Activated CD4-positive, alpha-beta T cell treated with anti-CD3 and anti-CD28 coated beads for 36 hours (primary cell): ENCODE measurements at regions not wholly inside any gene's neighbourhood (a gene's known extent, or its start where the extent isn't known, plus 50 kb on each side); places are given as distances from the start of the nearest gene placed in this dataset.

Experiments
- ATAC-seq: fragments of 200-7000 bp; cut with Tn5 transposase; one replicate; pipeline ENCODE4 v1.10.0; 2021; ENCODE audit warnings: mild to moderate bottlenecking, moderate library complexity
- CTCF ChIA-PET: fragments of 350-600 bp; sonication (Branson Sonifier 250); formaldehyde crosslinking; loops from one replicate; lab custom pipeline; 2021; ENCODE audit warnings: antibody characterized with exemption; lab: Charles Lee
- POLR2A ChIA-PET: fragments of 350-600 bp; sonication (Branson Sonifier 250); formaldehyde crosslinking; loops from one replicate; lab custom pipeline; 2021; ENCODE audit warnings: antibody characterized with exemption, inconsistent platforms; lab: Charles Lee
- DNase-seq: peaks from one replicate; pipeline ENCODE4 v3.0.0-alpha.2; 2020
- H3K27ac Mint-ChIP-seq: one replicate; pipeline ENCODE4 v1.8.0; 2021; ENCODE audit warnings: mixed read lengths
- H3K27me3 Mint-ChIP-seq: one replicate; pipeline ENCODE4 v1.8.0; 2021; ENCODE audit warnings: mixed read lengths
- H3K36me3 Mint-ChIP-seq: one replicate; pipeline ENCODE4 v1.8.0; 2021; ENCODE audit warnings: low read depth, mixed read lengths
- H3K4me1 Mint-ChIP-seq: one replicate; pipeline ENCODE4 v1.8.0; 2021; ENCODE audit warnings: mixed read lengths
- H3K4me3 Mint-ChIP-seq: one replicate; pipeline ENCODE4 v1.8.0; 2021; ENCODE audit warnings: mild to moderate bottlenecking, moderate library complexity, mixed read lengths
- H3K9me3 Mint-ChIP-seq: one replicate; pipeline ENCODE4 v1.8.0; 2021; ENCODE audit warnings: low read depth, mixed read lengths
- intact Hi-C, 2 experiments: fragments of 100-400 bp; cut with DNase I in 1 of 2; cut with micrococcal nuclease in 1 of 2; formaldehyde crosslinking; loops; one replicate each; pipeline versions ENCODE4 v1.14.2 to v1.15.1; 2022 to 2024; cut with DNase I, micrococcal nuclease

DNA sequence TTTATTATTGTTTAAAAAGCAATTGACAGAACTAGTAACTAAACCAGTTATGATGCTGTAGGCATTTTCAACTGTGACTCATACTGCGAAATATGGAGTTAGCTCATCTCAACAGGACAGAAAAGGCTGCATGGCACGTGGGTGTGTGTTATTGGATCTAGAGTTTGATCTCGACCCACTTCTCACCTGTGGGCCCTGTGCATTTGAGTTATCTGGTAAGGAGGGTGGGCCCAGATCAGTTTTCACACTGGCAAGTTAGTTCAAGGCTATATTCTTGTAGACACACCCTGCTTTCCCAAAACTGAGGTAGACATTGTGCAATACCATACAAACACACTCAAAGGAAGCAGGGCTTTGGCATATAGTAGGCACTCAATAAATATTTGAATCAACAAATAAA, 71.3 kb upstream of the PRDX6 start:
- Mint-ChIP-seq H3K9me3 (no peaks in the 10 kb centered on the region), H3K36me3 (no peaks in the 10 kb centered on the region), H3K27ac (no peak overlapping the region), H3K4me3 (no peak overlapping the region), H3K4me1 (peaks cover 38% of the 10 kb centered on the region), H3K27me3 (no peaks in the 10 kb centered on the region)
- ATAC-seq (no peak), DNase-seq (peak; percentile 41)
- ChIA-PET CTCF (interaction anchor here (1.2 kb wide), 1 partner anchor 12 kb away, joined by 3 read pairs; no protein-coding TSS in a partner anchor), POLR2A (interaction anchor here (0.6 kb wide), 1 partner anchor 627 kb away, joined by 3 read pairs; no protein-coding TSS in a partner anchor)
- intact Hi-C loops: loop anchor here (5.0 to 10.0 kb wide), 4 partner anchors 149 to 659 kb away; no protein-coding TSS in a partner anchor

DNA sequence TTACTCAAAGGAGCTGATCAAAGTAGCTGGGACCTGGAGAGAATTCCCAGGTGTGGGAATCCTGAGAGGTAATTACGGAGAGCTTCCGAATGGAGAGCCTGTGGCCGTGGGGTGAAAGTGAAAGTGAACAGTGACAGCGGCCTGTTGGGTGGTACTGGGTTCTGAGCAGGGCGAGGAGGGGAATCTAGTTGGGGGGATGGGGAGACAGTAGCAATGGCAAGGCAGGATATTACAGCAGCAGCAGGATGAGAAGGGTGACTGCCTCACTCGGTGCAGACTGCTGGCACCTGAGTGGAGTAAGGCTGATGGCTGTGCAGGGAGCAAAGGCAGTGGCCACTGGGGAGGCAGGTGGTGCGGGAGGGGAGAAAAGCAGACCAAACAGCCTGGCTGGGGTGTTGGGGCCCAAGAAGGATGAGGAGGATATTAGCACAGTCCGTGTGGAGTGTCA, 70.3 kb upstream of the PRDX6 start:
- Mint-ChIP-seq H3K27me3 (no peaks in the 10 kb centered on the region), H3K4me1 (peaks cover 40% of the 10 kb centered on the region), H3K4me3 (peak overlapping the region; percentile 7), H3K9me3 (no peaks in the 10 kb centered on the region), H3K27ac (no peak overlapping the region), H3K36me3 (peaks cover 1% of the 10 kb centered on the region)
- intact Hi-C loops: loop anchor here (5.0 to 10.0 kb wide), 4 partner anchors 150 to 660 kb away; no protein-coding TSS in a partner anchor
- ATAC-seq (no peak), DNase-seq (no peak)
- CTCF ChIA-PET: interaction anchor here (0.6 kb wide), 1 partner anchor 125 kb away, joined by 5 read pairs; no protein-coding TSS in a partner anchor
- POLR2A ChIA-PET: no interaction called here

DNA sequence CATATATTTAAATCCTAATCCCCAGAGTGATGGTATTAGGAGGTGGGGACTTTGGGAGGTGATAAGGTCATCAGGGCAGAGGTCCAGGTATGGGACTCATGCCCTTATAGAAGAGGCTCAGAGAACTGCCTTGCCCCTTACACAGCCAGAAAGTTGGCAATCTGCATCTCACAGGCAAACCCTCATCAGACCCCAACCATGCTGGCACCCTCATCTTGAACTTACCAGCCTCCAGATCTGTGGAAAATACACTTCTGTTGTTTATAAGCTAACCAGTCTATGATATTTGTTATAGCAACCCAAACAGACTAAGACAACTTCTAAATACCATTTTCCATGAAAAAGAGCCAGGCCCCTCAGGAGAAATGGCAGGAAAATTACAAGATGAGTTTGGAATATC, 69.3 kb upstream of the PRDX6 start:
- intact Hi-C loops: loop anchor here (5.0 to 10.0 kb wide), 4 partner anchors 151 to 661 kb away; no protein-coding TSS in a partner anchor

DNA sequence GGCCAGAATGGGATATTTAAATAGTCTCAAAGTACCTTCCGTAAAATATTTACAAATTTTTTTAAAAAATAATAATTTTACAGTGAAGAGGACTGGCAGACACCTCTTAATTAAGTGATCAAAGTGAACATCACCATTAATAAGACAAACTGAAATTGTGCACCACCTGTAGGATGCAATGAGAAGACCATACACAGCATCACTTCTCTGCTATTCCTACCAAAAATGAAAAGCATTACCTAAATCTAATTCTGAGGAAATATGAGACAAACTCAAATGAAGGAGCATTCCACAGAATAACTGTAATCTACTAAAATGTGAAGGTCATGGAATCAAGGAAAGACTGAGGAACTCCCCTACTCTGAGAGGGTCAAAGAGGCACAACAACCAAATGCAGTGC, 68.2 kb upstream of the PRDX6 start:
- CTCF ChIA-PET: interaction anchor here (0.6 kb wide), 1 partner anchor 1266 kb away, joined by 3 read pairs; no protein-coding TSS in a partner anchor
- ATAC-seq: no peak
- POLR2A ChIA-PET: no interaction called here

More for the DNA sequence above, 69.3 kb upstream of the PRDX6 start:
- no peak for DNase-seq
- H3K4me1 Mint-ChIP-seq: peaks cover 40% of the 10 kb centered on the region
- no peaks in the 10 kb centered on the region for H3K9me3 Mint-ChIP-seq
- H3K27ac Mint-ChIP-seq: no peak overlapping the region
- ChIA-PET CTCF (interaction anchor here (0.6 to 1.2 kb wide), 2 partner anchors 115 to 203 kb away, joined by 3 read pairs; no protein-coding TSS in a partner anchor), POLR2A (no interaction called here)
- no peak overlapping the region for H3K4me3 Mint-ChIP-seq
- no peaks in the 10 kb centered on the region for H3K27me3 Mint-ChIP-seq
- ATAC-seq: no peak
- H3K36me3 Mint-ChIP-seq: peaks cover 1% of the 10 kb centered on the region

DNA sequence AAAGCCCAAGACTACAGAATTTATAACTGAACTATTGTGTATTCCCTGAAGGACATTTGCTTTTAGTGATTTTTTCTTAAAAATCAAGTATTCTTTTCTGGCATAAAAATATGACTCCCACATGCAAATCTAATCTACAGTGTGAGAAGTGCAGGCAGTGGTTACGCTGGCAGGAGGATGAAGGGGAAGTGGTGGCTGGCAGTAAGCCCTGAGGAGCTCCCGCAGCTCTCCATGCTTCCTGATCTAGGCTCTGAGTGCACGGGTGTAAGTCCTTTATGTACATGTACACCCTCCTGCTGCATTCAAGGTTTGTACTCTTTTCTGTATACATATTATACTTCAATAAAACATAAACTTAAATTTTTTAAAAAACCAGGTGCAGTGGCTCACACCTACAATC, 67.5 kb upstream of the PRDX6 start:
- ChIA-PET CTCF (no interaction called here), POLR2A (no interaction called here)
- ATAC-seq (no peak), DNase-seq (no peak)
- intact Hi-C loops: loop anchor here (5.0 to 10.0 kb wide), 4 partner anchors 152 to 662 kb away; no protein-coding TSS in a partner anchor
- Mint-ChIP-seq H3K27ac (no peak overlapping the region), H3K4me1 (peaks cover 40% of the 10 kb centered on the region), H3K4me3 (no peak overlapping the region), H3K9me3 (no peaks in the 10 kb centered on the region), H3K36me3 (peaks cover 1% of the 10 kb centered on the region), H3K27me3 (no peaks in the 10 kb centered on the region)

More for the DNA sequence above, 68.2 kb upstream of the PRDX6 start:
- Mint-ChIP-seq H3K36me3 (peaks cover 1% of the 10 kb centered on the region), H3K27ac (no peak overlapping the region), H3K4me3 (no peak overlapping the region), H3K4me1 (peaks cover 40% of the 10 kb centered on the region), H3K9me3 (no peaks in the 10 kb centered on the region), H3K27me3 (no peaks in the 10 kb centered on the region)
- DNase-seq: no peak
- intact Hi-C loops: loop anchor here (5.0 to 10.0 kb wide), 4 partner anchors 152 to 662 kb away; no protein-coding TSS in a partner anchor

DNA sequence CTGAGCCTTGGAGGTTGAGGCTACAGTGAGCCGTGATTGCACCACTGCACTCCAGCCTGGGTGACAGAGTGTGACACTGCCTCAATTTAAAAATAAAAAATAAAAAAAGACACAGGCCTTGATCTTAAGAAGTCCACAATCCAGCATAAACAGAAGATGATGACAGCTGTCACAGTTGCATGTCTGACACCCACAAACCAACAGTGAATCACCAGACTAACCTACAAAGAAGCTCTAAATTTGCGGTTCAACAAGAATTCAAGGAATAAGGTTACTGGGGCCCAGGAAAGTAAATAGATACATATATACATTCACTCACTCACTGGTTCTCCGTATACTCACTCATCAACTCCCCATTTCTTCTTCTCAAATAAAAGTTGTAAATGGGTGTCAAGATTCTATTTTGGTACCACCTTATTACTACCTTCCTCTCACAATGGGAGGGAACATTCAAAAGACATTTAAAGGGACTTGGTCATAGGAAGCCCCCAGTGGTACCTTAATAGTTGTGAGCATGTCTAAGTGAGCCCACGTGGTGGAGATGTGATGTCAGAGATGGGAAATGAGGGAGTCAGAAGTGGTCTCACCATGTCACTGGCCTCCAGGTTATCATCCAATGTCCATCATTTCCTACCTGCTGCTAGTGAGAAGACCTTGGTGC, 66.9 kb upstream of the PRDX6 start:
- peaks cover 1% of the 10 kb centered on the region for H3K36me3 Mint-ChIP-seq
- no peak overlapping the region for H3K27ac Mint-ChIP-seq
- intact Hi-C loops: loop anchor here in 1 of 2 experiments (5.0 kb wide), 1 partner anchor 663 kb away; no protein-coding TSS in a partner anchor
- ATAC-seq (peak; percentile 52), DNase-seq (no peak)
- H3K4me3 Mint-ChIP-seq: no peak overlapping the region
- H3K4me1 Mint-ChIP-seq: peaks cover 40% of the 10 kb centered on the region
- no peaks in the 10 kb centered on the region for H3K27me3 Mint-ChIP-seq
- no peaks in the 10 kb centered on the region for H3K9me3 Mint-ChIP-seq
- CTCF ChIA-PET: interaction anchor here (0.6 to 1.1 kb wide), 3 partner anchors 10 to 458 kb away, joined by 3 to 4 read pairs (median 3); no protein-coding TSS in a partner anchor
- POLR2A ChIA-PET: no interaction called here

DNA sequence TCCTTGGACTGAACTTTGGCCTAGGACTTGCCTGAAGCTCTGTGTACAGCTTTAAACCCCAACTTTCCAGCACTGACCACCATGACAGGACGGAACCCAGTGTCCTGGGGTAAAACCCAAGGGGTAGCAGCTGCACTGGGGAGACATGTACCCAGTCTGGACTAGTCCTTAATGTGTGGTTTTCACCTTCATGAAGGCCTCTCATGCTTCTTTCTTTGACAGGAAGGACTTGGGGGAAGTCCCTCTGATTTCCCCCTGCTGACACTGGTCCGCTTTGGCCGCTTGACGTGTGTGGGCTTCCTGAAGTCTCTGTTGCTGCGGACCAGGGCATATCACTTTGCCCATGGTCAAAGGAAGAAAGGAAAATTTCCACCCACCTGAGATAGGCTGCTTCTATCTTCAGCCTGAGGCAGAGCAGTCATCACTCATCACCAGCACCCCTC, 66.3 kb upstream of the PRDX6 start:
- POLR2A ChIA-PET: no interaction called here
- Mint-ChIP-seq H3K9me3 (no peaks in the 10 kb centered on the region), H3K27ac (peak overlapping the region; percentile 24), H3K4me3 (no peak overlapping the region), H3K36me3 (peaks cover 1% of the 10 kb centered on the region), H3K4me1 (peaks cover 36% of the 10 kb centered on the region), H3K27me3 (no peaks in the 10 kb centered on the region)
- ATAC-seq (peak; percentile 21), DNase-seq (no peak)
- intact Hi-C loops: loop anchor here in 1 of 2 experiments (5.0 kb wide), 1 partner anchor 664 kb away; no protein-coding TSS in a partner anchor
- CTCF ChIA-PET: interaction anchor here (0.6 to 1.1 kb wide), 3 partner anchors 9 to 459 kb away, joined by 3 to 4 read pairs (median 3); no protein-coding TSS in a partner anchor

DNA sequence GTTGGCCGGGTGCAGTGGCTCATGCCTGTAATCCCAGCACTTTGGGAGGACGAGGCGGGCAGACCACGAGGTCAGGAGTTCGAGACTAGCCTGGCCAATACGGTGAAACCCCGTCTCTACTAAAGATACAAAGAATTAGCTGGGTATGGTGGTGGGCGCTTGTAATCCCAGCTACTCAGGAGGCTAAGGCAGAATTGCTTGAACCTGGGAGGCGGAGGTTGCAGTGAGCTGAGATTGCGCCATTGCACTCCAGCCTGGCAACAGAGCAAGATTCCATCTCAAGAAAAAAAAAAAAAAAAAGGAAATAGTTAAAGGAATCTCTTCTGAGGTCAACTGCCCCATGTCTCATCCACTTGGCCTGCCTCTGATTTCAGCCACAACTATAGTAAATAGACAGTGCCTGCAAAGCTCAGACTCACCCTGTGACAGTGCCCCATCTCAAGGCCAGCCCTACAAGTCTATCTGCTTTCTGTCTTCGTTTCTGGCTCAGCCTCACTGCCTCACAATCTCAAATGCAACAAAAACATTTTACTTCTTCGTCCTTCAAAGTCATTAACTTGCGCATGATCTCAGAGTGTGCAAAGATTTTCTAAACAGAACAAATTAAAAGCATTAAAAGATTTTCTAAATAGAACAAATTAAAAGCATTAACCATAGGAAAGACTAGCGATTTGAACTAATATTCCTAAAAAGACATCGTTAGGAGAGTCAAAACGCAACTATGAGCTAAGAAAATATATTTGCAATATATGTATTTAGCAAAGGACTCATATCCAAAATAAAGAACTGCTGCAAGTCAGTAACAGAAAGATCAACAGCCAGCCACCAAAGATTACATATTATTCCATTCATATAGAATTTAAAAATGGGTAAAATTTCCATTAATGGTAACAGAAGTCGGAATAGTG, 65.0 kb upstream of the PRDX6 start:
- Mint-ChIP-seq H3K9me3 (no peaks in the 10 kb centered on the region), H3K27ac (no peak overlapping the region), H3K4me1 (peaks cover 28% of the 10 kb centered on the region), H3K4me3 (no peak overlapping the region), H3K27me3 (no peaks in the 10 kb centered on the region), H3K36me3 (peaks cover 1% of the 10 kb centered on the region)
- intact Hi-C loops: loop anchor here in 1 of 2 experiments (5.0 kb wide), 1 partner anchor 665 kb away; no protein-coding TSS in a partner anchor
- CTCF ChIA-PET: interaction anchor here (1.3 kb wide), 1 partner anchor 9 kb away, joined by 5 read pairs; no protein-coding TSS in a partner anchor
- DNase-seq: no peak
- POLR2A ChIA-PET: interaction anchor here (0.7 kb wide), 1 partner anchor 117 kb away, joined by 3 read pairs; no protein-coding TSS in a partner anchor
- no peak for ATAC-seq

DNA sequence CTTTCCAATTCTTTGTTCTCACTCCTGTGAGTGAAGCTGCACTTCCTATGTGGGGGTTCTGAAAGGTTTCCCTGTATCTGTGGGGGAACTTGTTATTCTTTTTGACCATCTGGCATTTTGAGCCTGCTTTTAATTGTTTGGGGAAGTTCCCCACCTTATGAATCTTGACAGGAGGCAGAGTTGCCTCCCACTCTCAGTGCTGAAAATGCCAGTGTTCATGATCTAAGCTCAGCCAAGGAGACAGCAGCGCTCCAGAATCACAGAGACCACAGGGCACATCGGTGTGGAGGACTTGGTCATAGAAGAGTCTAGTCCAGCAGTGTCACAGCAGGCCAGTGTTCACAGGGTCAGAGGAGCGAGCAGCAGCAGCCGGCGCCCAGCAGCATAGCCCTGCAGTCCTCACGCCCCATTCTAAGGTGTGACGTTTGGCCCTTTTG, 63.8 kb upstream of the PRDX6 start:
- no peaks in the 10 kb centered on the region for H3K9me3 Mint-ChIP-seq
- intact Hi-C loops: loop anchor here in 1 of 2 experiments (5.0 kb wide), 1 partner anchor 666 kb away; no protein-coding TSS in a partner anchor
- H3K4me1 Mint-ChIP-seq: peaks cover 20% of the 10 kb centered on the region
- no peaks in the 10 kb centered on the region for H3K27me3 Mint-ChIP-seq
- ChIA-PET POLR2A (no interaction called here), CTCF (no interaction called here)
- H3K36me3 Mint-ChIP-seq: peaks cover 1% of the 10 kb centered on the region
- ATAC-seq: no peak
- H3K4me3 Mint-ChIP-seq: no peak overlapping the region
- DNase-seq: no peak
- no peak overlapping the region for H3K27ac Mint-ChIP-seq

DNA sequence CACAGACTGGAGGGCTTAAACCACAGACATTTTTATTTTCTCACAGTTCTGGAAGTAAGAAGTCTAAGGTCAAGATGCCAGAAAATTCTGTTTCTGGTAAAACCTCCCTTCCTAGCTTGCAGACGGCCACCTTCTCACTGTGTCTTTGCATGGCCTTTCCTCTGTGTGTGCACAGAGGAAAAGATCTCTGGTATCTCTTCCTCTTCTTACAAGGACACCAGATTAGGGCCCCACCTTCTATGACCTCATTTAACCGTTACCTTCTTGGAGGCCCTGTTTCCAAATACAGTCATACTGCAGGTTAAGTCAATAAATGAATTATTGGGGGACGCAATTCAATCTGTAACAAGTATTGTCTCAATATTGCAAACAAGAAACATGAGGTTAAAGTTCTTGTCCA, 63.0 kb upstream of the PRDX6 start:
- ChIA-PET CTCF (interaction anchor here (0.9 to 3.8 kb wide), 2 partner anchors 15 to 1313 kb away, joined by 3 to 19 read pairs; no protein-coding TSS in a partner anchor), POLR2A (no interaction called here)
- no peak overlapping the region for H3K4me3 Mint-ChIP-seq
- intact Hi-C loops: loop anchor here in 1 of 2 experiments (5.0 kb wide), 1 partner anchor 667 kb away; no protein-coding TSS in a partner anchor
- H3K4me1 Mint-ChIP-seq: peaks cover 17% of the 10 kb centered on the region
- H3K27me3 Mint-ChIP-seq: no peaks in the 10 kb centered on the region
- ATAC-seq (no peak), DNase-seq (no peak)
- peaks cover 1% of the 10 kb centered on the region for H3K36me3 Mint-ChIP-seq
- H3K9me3 Mint-ChIP-seq: no peaks in the 10 kb centered on the region
- no peak overlapping the region for H3K27ac Mint-ChIP-seq
